DMS53 treated with DMSO at 0.1 percent for 48 hours (cell line): ENCODE measurements at regions not wholly inside any gene's neighbourhood (a gene's known extent, or its start where the extent isn't known, plus 50 kb on each side); places are given as distances from the start of the nearest gene placed in this dataset.

ENCODE experiments used
- DNase-seq: peaks from one replicate; lab custom pipeline; 2025; ENCODE audit not compliant: unreplicated experiment; lab: John Stamatoyannopoulos, UW

DNA sequence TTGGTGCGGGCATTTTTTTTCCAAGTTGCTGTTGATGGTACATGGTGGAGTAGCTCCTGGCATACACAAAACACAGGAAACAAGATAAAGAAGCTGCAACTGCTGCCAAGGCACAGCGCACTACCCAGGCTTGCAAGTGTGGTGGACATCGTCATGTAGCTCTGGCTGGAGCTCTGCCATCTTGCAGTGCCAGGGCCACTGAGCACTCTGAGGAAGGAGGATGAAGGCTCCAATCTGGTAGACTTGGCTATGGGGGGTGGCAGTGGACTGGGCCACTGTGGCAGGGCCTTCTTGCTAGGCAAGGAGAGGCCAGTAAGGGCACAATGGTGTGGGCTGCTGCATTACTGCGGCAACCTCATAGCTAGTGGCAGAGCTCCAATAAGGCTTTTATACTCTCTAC is 263.5 kb downstream of the CENPW start:
- no peak for DNase-seq

- DNase-seq: no peak
Measured at GRCh38 chr6:126605089-126605488, 265.2 kb downstream of the CENPW start.

- no peak for DNase-seq
Measured at GRCh38 chr6:126607289-126607688, 267.4 kb downstream of the CENPW start.

DNA sequence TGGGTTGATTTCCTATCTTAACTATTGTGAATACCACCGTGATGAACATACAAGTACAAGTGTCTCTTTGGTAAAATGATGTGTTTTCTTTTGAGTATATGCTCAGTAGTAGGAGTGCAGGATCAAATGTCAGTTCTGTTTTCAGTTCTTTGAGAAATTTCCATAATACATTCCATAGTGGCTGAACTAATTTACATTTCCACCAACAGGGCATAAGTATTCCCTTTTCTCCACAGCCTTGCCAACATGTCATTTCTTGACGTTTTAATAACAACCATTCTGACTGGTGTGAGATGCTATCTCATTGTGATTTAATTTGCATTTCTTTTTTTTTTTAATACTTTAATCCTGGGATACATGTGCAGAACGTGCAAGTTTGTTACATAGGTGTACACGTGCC is 268.8 kb downstream of the CENPW start:
- no peak for DNase-seq

DNA sequence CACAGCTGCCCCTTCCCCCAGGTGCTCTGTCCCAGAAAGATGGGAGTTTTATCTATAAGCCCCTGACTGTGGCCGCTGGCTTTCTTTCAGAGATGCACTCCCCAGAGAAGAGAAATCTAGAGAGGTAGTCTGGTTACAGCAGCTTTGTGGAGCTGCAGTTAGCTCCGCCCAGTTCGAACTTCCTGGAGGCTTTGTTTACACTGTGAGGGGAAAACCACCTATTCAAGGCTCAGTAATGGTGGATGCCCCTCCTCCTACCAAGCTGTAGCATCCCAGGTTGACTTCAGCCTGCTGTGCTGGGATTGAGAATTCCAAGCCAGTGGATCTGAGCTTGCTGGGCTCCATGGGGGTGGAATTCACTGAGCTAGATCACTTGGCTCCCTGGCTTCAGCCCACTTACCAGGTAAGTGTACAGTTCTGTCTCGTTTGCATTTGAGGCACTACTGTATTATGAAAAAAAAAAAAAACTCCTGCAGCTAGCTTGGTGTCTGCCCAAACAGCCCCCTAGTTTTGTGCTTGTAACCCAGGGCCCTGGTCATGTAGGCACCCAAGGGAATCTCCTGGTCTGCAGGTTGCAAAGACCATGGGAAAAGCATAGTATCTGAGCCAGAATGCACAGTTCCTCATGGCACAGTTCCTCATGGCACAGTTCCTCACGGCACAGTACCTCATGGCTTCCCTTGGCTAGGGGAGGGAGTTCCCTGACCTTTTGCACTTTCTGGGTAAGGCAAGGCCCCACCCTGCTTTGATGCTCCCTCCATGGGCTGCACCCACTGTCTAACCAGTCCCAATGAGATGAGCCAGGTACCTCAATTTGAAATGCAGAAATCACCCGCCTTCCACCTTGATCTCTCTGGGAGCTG is 275.0 kb downstream of the CENPW start:
- peak; percentile 26 for DNase-seq

DNA sequence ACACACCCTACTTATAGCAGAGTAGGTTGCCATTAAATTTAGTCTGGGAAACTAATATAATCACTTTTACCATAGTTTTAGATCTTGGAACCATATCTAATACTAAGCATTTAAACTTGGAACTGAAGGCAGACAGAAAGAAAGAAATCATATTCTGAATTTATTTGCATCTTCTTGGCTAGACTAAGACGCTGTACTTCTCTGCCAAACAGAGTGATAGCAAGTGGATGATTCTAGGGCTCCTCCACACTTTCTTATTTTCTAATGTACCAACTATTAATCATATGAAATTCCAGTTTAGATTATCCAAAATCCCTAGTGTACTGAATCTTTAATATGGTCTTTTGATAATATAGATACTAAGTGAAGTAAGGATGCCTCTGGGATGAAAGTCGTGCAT is 277.0 kb downstream of the CENPW start:
- no peak for DNase-seq

- DNase-seq: no peak
Measured at GRCh38 chr6:126618639-126619343, 278.9 kb downstream of the CENPW start.

GRCh38 chr6:126620719-126621118 is 280.8 kb downstream of the CENPW start:
- DNase-seq: no peak

DNA sequence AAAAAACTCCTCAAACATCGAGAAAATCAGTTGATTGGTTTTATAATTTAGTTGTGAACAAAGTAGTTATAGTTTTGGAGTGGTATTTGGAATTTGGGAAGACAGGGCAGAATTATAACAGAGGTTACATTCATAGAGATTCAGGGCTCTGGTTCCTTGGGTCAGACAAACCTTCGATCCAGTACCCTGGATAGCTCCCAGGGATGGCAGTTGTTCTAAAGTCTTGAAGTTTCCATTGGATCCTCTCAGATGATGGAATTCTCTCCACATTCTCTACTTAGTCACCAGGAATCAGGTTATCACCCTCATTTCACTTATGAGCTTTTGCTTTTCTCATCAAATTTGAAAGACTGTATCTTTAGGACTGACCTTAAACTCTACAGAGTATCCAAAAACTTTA is 285.1 kb downstream of the CENPW start:
- no peak for DNase-seq

DNA sequence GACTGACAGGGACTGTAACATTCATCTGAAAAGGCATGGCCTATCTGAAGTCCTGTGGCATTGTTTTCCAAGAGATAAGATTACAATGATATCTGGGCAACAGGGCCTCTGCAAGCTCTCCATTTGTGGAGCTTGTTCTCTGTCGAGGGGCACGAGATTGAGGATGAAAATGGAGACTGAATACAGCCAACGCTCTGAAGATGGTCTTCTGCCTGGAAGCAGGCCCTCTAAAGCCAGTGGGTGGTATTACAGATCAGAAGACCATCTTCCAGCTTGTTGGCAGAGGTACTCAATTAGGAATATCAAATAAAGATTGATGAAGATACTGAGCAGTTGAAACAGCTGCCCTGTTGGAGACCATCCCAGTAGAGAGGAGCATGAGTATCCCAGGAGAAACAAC is 288.2 kb downstream of the CENPW start:
- DNase-seq: no peak

GRCh38 chr6:126631363-126631762 is 291.4 kb downstream of the CENPW start:
- DNase-seq: no peak

- no peak for DNase-seq
Measured at GRCh38 chr6:126632271-126632670, 292.4 kb downstream of the CENPW start.

- DNase-seq: no peak
Measured at GRCh38 chr6:126633373-126633772, 293.5 kb downstream of the CENPW start.

GRCh38 chr6:126640356-126640755 is 300.4 kb downstream of the CENPW start:
- DNase-seq: no peak

GRCh38 chr6:126640921-126641320 is 301.0 kb downstream of the CENPW start:
- no peak for DNase-seq

- DNase-seq: no peak
Measured at GRCh38 chr6:126641641-126642040, 301.7 kb downstream of the CENPW start.

DNA sequence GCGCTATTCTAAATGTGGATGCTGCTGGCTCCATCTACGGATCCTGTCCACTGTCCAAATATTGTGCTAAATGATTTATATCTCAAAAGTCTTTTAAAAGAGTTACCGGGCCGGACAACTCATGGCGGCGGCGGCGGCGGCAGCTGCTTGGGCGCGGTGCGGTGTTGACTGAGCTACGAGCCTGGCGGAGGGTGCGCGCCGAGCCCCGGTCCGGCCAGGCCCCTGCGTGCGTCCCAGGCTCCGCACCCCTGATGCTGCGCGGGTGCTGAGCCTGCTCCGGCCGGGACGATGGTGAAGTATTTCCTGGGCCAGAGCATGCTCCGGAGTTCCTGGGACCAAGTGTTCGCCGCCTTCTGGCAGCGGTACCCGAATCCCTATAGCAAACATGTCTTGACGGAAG is 303.4 kb downstream of the CENPW start:
- DNase-seq: no peak

DNA sequence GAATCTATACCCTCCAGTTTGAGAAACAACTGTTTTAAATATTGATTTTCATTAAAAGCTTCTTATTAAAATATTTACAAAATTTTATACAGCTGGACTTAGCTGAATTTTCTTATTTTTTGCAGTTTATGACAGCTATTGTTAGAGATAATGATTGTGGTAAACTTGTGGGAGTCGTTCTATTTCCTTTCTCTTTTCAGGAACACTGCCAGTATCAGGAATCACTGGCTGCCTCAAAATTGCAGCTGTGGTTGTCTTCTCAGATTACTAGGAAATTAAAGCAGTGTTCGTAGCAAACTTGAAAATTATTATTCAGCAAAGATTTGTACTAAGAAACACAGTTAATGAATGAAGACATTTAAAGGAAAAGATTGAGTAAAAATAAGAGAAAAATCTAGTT is 311.0 kb downstream of the CENPW start:
- no peak for DNase-seq

DNA sequence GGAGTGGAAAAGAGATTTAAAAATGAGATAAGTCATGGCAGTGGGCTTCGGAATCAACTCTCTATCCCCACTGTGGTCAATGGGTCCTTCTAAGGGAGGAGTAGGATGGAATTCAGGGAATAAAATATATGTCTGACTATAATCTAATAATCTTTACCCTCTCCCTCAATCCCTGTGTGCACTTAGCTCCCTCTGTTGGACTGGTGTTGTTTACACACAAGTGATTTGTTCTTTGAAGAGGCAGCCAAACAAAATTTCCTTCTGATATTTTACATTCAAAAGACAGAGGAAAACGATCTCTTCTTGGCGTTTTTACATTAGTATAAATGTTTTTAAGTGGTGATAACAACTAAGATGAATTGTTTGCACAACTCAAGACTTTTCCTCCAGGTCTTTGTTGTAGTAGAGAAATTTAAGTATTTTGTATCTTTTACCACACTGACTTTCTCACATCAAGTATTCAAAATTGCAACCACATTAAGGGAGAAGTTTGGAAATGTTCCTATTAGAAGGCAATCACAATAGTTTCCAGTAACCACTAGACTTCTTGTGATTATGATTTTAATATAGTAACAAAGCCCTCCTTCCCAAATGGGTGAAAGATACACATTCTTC is 317.8 kb downstream of the CENPW start:
- peak; percentile 46 for DNase-seq

GRCh38 chr6:126660376-126660775 is 320.5 kb downstream of the CENPW start:
- no peak for DNase-seq

DNA sequence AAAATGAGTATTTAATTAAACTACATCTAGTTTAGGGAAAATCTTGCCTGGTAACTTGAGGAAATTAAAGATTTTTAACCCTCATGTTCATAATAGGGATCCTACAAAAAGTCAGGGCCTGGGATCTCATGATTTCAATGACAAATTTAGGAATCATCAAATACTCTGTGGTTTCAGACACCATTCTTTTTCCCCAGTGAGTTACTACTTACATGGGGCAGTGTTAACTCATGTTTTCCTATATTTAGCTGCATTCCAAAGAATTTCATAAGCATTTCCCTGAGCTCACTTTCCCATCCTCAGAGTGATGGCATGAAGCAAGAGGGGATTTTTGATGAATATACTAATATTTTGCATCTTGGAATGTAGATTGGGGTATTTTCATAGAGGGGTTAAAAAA is 321.7 kb downstream of the CENPW start:
- no peak for DNase-seq

DNA sequence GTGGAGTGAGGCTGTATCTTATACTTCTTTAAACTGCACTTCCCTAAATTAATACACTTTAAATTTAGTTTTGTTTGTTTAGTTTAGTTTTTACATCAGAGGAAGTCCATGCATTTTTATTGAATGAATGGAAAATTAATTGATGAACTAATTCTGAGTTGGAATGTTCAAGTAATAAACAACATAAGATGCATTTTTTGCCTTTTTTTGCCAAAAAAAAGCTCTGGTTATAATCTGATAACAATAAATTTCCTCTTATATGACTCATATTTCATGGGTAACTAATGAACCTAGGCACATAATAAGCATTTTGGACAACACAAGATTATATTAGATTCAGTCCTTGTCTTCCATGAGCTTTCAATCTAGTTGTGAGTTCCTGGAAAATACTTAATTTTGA is 323.1 kb downstream of the CENPW start:
- DNase-seq: no peak
